Stimulated activated CD4-positive, alpha-beta T cell treated with anti-CD3 and anti-CD28 coated beads, Interleukin-12 subunit alpha, Interleukin-12 subunit beta, amount 100 ng/mL, for 4 hours (primary cell): ENCODE measurements at regions not wholly inside any gene's neighbourhood (a gene's known extent, or its start where the extent isn't known, plus 50 kb on each side); places are given as distances from the start of the nearest gene placed in this dataset.
"Not testable (repeated sequence)": the region's sequence is repeated elsewhere in the genome, so short reads cannot be mapped to it uniquely, and the experiment has no call there.

Source experiments
- DNase-seq: peaks from one replicate; pipeline ENCODE4 v3.0.0-alpha.2; 2020

- DNase-seq: no peak
Measured at GRCh38 chr11:29224739-29225384, 792.0 kb downstream of the KCNA4 start.

- not testable (repeated sequence) for DNase-seq
Measured at GRCh38 chr11:29219531-29219930, 797.3 kb downstream of the KCNA4 start.

- DNase-seq: no peak
Measured at GRCh38 chr11:29217901-29218300, 798.9 kb downstream of the KCNA4 start.

GRCh38 chr11:29214833-29215232 is 802.0 kb downstream of the KCNA4 start:
- no peak for DNase-seq

GRCh38 chr11:29211202-29211601 is 805.6 kb downstream of the KCNA4 start:
- DNase-seq: no peak

- DNase-seq: no peak
Measured at GRCh38 chr11:29210426-29210825, 806.4 kb downstream of the KCNA4 start.

- DNase-seq: no peak
Measured at GRCh38 chr11:29208117-29208516, 808.7 kb downstream of the KCNA4 start.

GRCh38 chr11:29200791-29201562 is 815.9 kb downstream of the KCNA4 start:
- no peak for DNase-seq

GRCh38 chr11:29190313-29190712 is 826.5 kb downstream of the KCNA4 start:
- no peak for DNase-seq

- DNase-seq: no peak
Measured at GRCh38 chr11:29187215-29187614, 829.6 kb downstream of the KCNA4 start.

- DNase-seq: no peak
Measured at GRCh38 chr11:29184939-29185890, 831.6 kb downstream of the KCNA4 start.

- DNase-seq: no peak
Measured at GRCh38 chr11:29183301-29183700, 833.5 kb downstream of the KCNA4 start.

GRCh38 chr11:29173660-29174062 is 843.2 kb downstream of the KCNA4 start:
- DNase-seq: no peak

- DNase-seq: no peak
Measured at GRCh38 chr11:29171360-29171950, 845.4 kb downstream of the KCNA4 start.

GRCh38 chr11:29166306-29166705 is 850.5 kb downstream of the KCNA4 start:
- no peak for DNase-seq

GRCh38 chr11:29163231-29163630 is 853.6 kb downstream of the KCNA4 start:
- DNase-seq: no peak

GRCh38 chr11:29162491-29162890 is 854.3 kb downstream of the KCNA4 start:
- DNase-seq: no peak

- no peak for DNase-seq
Measured at GRCh38 chr11:29161191-29161590, 855.6 kb downstream of the KCNA4 start.

GRCh38 chr11:29159552-29160465 is 857.0 kb downstream of the KCNA4 start:
- DNase-seq: no peak

GRCh38 chr11:29153078-29153477 is 863.8 kb downstream of the KCNA4 start:
- no peak for DNase-seq

GRCh38 chr11:29142573-29142972 is 874.3 kb downstream of the KCNA4 start:
- DNase-seq: not testable (repeated sequence)

- DNase-seq: no peak
Measured at GRCh38 chr11:29135504-29135903, 881.3 kb downstream of the KCNA4 start.
